NCI-H1048 (cell line): ENCODE measurements at regions not wholly inside any gene's neighbourhood (a gene's known extent, or its start where the extent isn't known, plus 50 kb on each side); places are given as distances from the start of the nearest gene placed in this dataset.

Source experiments
- DNase-seq: peaks from one replicate; lab custom pipeline; 2025; lab: John Stamatoyannopoulos, UW

- DNase-seq: no peak
These were observed 56.4 kb upstream of the SPOCK3 start for GRCh38 chr4:167290678-167291077.

- DNase-seq: no peak
These were observed 74.6 kb upstream of the SPOCK3 start for GRCh38 chr4:167308876-167309275.

- DNase-seq: no peak
These were observed 87.0 kb upstream of the SPOCK3 start for GRCh38 chr4:167321299-167321698.

- no peak for DNase-seq
These were observed 105.5 kb upstream of the SPOCK3 start for GRCh38 chr4:167339781-167340180.

GRCh38 chr4:167359711-167360110 is 125.4 kb upstream of the SPOCK3 start:
- no peak for DNase-seq

- DNase-seq: no peak
These were observed 145.0 kb upstream of the SPOCK3 start for GRCh38 chr4:167379076-167379835.

- DNase-seq: no peak
These were observed 146.7 kb upstream of the SPOCK3 start for GRCh38 chr4:167380964-167381363.

GRCh38 chr4:167383291-167383690 is 149.0 kb upstream of the SPOCK3 start:
- DNase-seq: no peak

- DNase-seq: no peak
These were observed 163.3 kb upstream of the SPOCK3 start for GRCh38 chr4:167397586-167397985.

GRCh38 chr4:167399201-167399600 is 164.9 kb upstream of the SPOCK3 start:
- DNase-seq: no peak

GRCh38 chr4:167406181-167406580 is 171.9 kb upstream of the SPOCK3 start:
- no peak for DNase-seq

- DNase-seq: no peak
These were observed 181.2 kb upstream of the SPOCK3 start for GRCh38 chr4:167415461-167415860.

- no peak for DNase-seq
These were observed 185.3 kb upstream of the SPOCK3 start for GRCh38 chr4:167419468-167420140.

- DNase-seq: no peak
These were observed 186.9 kb upstream of the SPOCK3 start for GRCh38 chr4:167421201-167421600.

GRCh38 chr4:167424341-167425256 is 190.3 kb upstream of the SPOCK3 start:
- DNase-seq: no peak

- DNase-seq: no peak
These were observed 193.9 kb upstream of the SPOCK3 start for GRCh38 chr4:167428156-167428555.

GRCh38 chr4:167431371-167431770 is 197.1 kb upstream of the SPOCK3 start:
- DNase-seq: no peak

- no peak for DNase-seq
These were observed 201.5 kb upstream of the SPOCK3 start for GRCh38 chr4:167435786-167436185.

- no peak for DNase-seq
These were observed 209.5 kb upstream of the SPOCK3 start for GRCh38 chr4:167443841-167444240.

- DNase-seq: no peak
These were observed 218.7 kb upstream of the SPOCK3 start for GRCh38 chr4:167452922-167453430.

GRCh38 chr4:167456619-167457018 is 222.3 kb upstream of the SPOCK3 start:
- no peak for DNase-seq

- no peak for DNase-seq
These were observed 235.1 kb upstream of the SPOCK3 start for GRCh38 chr4:167469436-167469835.
